ENCODE measurements at regions not wholly inside any gene's neighbourhood (a gene's known extent, or its start where the extent isn't known, plus 50 kb on each side); places are given as distances from the start of the nearest gene placed in this dataset.

GRCh38 chr16:59188029-59188428 is 453.9 kb upstream of the GOT2 start:
- DNase-seq = no peak

- no peak for DNase-seq
Observed at GRCh38 chr16:59181821-59182420, 447.8 kb upstream of the GOT2 start.

- no peak for DNase-seq
Observed at GRCh38 chr16:59180083-59180476, 446.0 kb upstream of the GOT2 start.

DNA sequence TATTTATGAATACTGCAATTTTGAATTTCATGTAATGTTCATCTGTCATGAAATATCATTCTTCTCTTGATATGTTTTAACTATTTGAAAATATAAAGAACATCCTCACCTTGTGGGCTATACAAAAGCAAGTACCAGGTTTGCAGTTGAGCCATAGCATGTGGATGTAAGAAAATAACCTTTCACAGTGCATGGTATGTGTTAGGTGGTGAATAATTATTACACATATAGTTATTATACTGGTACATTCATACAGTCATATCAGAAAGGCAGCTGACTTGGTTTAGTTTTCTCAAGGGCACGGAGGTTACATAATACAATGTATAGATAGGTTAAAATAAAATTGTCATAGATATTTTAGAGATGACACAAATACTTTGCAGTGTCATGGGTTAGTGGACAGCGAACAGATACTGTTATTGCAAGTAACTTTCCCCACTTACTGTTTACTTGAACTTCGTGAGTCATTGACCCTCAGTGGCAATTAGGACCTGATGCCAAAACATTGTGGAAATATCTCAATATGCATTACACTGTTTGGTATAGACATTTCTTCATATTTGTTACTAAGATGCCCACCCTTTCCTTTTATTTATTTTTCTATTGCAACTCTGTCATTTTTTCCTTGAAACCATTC is 445.4 kb upstream of the GOT2 start:
- no peak for DNase-seq

GRCh38 chr16:59173408-59173831 is 439.3 kb upstream of the GOT2 start:
- DNase-seq = no peak

DNA sequence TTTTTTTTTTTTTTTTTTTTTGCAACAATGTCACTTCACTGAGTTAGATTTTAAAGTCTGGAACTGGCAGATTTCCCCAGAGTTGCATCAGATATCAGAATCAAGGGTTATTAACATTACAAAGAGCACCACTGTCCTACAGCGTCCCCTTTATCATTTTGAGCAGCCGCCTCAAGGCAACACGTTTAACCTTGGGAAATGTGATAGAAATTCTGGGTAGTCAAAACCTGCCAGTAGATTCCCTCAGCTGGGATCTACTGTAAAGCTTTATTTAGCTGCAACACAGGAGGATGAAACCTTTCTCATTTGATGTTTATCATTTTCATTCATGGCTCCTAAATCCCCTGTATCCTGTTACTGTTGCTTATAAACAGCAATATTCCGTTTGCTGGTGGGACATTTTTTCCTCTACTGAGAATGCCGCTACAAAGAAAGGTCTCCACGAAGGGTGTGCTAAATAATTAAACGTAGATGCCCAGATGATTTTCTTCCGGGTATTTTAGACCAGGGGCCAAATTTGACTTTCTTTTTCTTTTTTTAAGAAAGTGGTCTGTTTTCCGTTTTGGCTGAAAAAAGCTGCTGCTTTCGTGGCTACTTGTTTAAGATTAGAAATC is 436.1 kb upstream of the GOT2 start:
- no peak for DNase-seq

- DNase-seq = no peak
Observed at GRCh38 chr16:59169168-59169567, 435.1 kb upstream of the GOT2 start.

DNA sequence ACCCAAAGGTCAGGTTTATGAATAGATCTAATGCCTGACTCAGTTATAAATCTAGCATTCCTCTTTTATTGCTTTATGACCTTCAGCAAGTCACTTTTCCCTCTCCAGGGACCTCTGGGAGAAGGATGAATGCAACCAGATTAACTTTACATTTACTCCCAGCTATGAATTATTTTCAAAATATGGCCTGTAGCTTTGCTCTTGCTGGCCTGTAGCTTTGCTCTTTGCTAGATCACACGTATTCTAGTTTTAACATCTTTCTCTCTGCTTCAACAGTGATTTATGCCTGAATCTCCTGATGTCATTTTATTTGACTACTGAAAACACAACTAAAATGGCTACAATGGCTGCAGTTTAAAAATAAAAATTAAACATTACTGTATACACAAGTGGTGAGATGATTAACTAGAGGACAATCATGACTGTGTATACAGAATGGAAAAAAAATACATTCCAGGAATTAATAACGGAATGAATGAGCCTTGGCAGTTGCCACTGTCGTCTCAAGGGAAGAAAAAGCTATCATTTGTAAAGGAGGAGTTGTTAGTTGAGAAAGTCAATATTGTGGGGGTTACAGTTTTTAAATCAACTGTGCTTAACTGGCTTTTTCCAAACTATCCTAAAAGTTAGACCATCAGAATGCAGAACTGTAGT is 434.5 kb upstream of the GOT2 start:
- DNase-seq = no peak

DNA sequence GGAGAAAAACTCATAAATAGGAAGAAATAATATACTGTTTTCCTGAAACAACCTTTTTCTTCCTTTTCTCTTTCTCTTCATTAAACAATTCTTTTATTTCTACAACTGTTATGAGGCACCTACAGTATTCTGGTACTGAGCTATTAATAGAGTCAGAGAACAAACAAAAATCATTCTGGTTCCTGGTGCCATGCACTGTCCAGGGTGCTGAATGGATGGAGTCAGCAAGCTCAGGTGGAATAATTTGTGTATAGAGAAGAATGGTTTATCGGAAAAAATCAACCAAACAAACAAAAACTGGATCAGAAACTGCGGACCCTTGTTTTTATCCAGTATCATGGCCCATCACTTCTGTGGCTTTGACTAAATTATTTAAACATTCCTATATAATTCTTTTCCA is 430.3 kb upstream of the GOT2 start:
- no peak for DNase-seq

DNA sequence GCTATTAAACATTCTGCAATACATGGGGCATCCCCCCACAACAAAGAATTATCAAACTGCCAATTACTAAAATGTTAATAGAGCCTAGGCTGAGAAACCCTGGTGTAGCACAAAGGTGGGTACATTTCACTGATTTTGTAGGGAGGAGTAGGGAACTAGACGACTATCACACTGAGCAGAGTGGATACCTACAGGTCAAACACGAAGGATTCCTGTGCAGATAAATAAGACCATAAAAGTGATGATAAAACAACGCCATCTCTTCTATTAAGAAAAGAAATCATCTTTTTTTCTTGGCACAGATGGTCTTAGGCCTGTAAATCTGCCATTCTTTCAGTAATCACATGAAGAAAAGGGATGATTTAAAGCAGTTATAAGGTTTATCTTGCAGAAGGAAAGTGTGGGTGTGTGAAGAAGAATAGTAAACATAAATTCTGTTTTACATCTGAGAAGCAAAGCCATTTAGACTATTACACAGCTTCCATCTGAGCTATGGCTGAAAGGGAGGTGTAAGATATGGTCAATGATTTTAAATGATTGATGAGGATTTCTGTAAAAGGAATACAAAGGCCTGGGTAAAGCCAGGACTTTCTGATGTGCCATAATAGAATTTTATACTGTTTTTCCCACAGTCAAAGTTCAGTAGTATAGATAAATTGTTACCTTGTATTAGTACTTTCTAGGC is 429.4 kb upstream of the GOT2 start:
- no peak for DNase-seq

- DNase-seq = no peak
Observed at GRCh38 chr16:59161679-59162078, 427.6 kb upstream of the GOT2 start.

GRCh38 chr16:59154295-59154694 is 420.2 kb upstream of the GOT2 start:
- no peak for DNase-seq

GRCh38 chr16:59148769-59149155 is 414.6 kb upstream of the GOT2 start:
- no peak for DNase-seq

- no peak for DNase-seq
Observed at GRCh38 chr16:59148056-59148768, 414.1 kb upstream of the GOT2 start.

DNA sequence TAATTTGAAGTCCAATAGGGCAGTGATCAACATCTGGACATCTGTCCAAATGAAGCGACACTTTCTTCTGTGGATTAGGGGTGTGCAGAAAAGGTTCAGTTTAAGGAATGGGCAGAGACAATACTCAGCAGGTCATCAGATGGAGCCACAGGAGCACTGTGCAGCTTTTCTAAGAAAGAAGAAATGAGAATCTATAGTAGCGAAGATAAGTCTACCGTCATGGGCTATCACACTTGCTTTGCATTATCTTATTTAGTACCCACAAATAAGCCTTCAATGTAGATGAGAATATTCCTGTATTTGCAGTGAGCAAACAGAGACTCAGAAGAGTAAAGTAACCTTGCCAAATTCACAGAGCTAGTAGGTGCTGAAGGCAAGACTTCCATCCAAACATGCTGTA is 412.0 kb upstream of the GOT2 start:
- no peak for DNase-seq

- no peak for DNase-seq
Observed at GRCh38 chr16:59144841-59145240, 410.7 kb upstream of the GOT2 start.

DNA sequence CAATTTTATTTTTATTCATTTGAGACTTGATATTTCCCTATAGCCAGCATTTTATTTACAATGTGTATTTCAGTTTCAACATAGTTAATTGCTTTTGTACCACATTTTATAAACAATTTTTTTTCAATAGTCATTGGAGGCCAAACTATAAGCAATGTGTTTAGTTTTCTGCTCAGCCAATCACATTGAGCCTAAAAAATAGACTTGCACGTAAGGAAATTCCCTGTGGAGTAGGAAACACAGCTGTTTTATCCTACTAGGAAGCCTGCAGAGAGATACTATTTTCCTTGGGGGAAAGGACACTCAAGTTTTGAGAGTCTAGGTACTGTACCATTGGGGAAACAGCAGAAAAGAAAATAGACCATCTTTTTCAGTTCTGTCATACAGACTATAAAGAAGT is 410.2 kb upstream of the GOT2 start:
- DNase-seq = no peak

GRCh38 chr16:59126486-59126885 is 392.4 kb upstream of the GOT2 start:
- DNase-seq = no peak

GRCh38 chr16:59124056-59124455 is 389.9 kb upstream of the GOT2 start:
- no peak for DNase-seq

GRCh38 chr16:59123479-59123878 is 389.4 kb upstream of the GOT2 start:
- DNase-seq = no peak

DNA sequence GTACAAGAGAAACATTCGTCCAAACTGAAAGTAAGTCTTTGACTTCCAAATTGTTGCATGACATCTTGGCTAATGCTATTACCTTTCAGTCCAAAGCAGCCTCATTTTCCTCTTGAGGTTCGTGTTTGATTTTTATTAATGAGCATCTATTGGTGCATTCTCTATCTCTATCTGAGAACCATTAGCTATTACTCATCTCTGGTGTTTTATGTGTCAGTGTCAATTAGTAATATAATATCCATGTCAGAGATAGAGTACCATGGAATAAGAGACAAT is 388.1 kb upstream of the GOT2 start:
- DNase-seq = no peak

GRCh38 chr16:59121411-59122261 is 387.5 kb upstream of the GOT2 start:
- DNase-seq = no peak
